ENCODE measurements at regions not wholly inside any gene's neighbourhood (a gene's known extent, or its start where the extent isn't known, plus 50 kb on each side); places are given as distances from the start of the nearest gene placed in this dataset.
A peak's percentile ranks its signal among the peaks of the same experiment; 100 is the strongest.

DNA sequence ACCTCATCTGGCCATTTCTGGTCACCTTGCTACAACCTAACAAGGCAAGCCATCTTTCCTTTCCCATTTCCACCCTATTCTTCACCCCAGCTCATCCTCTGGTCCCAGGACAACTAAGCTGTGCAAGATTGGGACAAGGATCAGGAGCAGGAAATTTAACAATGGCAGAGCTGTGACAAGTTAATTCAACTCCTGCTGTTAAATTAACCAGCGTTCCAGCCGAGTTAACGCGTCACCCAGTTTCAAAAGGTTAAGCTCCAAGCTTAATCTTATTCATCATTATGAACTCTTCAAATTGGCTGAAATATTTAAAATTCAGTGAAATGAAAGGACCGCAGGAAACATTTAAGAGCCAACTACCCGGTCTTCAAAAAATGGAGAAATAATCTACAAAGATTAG lies 231.9 kb downstream of the GRB14 start:
- H3K4me1 Mint-ChIP-seq (ENCODE audit: low read depth, unreplicated experiment), result no peaks in the 10 kb centered on the region
- H3K4me1 ChIP-seq, result peaks cover 7% of the 10 kb centered on the region; the same call in 1 of the 2 replicates
- H3K4me3 ChIP-seq (ENCODE audit: low read depth, low read length), result no peak overlapping the region
- POLR2A ChIA-PET, result no interaction called here
- H3K27ac Mint-ChIP-seq (ENCODE audit: unreplicated experiment), result no peak overlapping the region
- BruUV-seq (replicated peaks), result no TSS peak
- H3K27me3 Mint-ChIP-seq (ENCODE audit: insufficient read depth, unreplicated experiment), result peaks cover 8% of the 10 kb centered on the region
- no peaks in the 10 kb centered on the region for H3K36me3 Mint-ChIP-seq (ENCODE audit: insufficient read depth, unreplicated experiment)
- no peaks in the 10 kb centered on the region for H3K36me3 ChIP-seq (ENCODE audit: control insufficient read depth, insufficient read depth, low read length)
- TF ChIP-seq CTCF (IDR thresholded peaks at IDR 0.05; ENCODE audit: insufficient read depth in 1 of 2, low read depth in 1 of 2, low read length in 1 of 2, severe bottlenecking in 1 of 2, unreplicated experiment in 1 of 2), result no peak
- H3K9me3 ChIP-seq, result no peaks in the 10 kb centered on the region
- H3K27me3 ChIP-seq (replicated peaks; ENCODE audit: control insufficient read depth, insufficient read depth, low read length), result no peaks in the 10 kb centered on the region
- H3K4me3 Mint-ChIP-seq (ENCODE audit: unreplicated experiment), result no peak overlapping the region
- intact Hi-C loops (cut with micrococcal nuclease; ENCODE audit: unreplicated experiment), result no loop called here
- no peak for DNase-seq
- no peaks in the 10 kb centered on the region for H3K9me3 Mint-ChIP-seq (ENCODE audit: unreplicated experiment)
- CTCF ChIA-PET, result no interaction called here

DNA sequence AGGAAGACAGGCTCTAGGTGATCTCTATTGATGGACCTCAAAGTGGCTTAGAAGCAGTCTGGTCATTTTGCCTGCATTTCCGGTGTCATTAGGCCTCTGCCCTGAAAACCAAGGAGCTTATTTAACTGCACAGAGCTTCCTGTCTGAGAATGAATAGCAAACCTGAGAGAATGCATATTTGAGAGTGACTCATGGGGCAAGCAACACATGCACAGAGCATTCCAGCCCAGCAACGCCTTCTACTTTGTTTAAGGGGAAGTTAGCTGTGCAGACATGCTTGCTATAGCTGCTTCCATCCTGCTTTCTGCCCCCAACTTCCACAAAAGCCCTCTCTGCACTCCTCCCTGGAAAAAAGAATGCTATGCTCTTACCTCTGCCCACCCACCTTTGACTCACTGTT lies 232.8 kb downstream of the GRB14 start:
- no peak overlapping the region for H3K4me3 ChIP-seq (ENCODE audit: low read depth, low read length)
- H3K4me1 Mint-ChIP-seq (ENCODE audit: low read depth, unreplicated experiment), result no peaks in the 10 kb centered on the region
- no peak overlapping the region for H3K27ac Mint-ChIP-seq (ENCODE audit: unreplicated experiment)
- BruUV-seq (replicated peaks), result no TSS peak
- POLR2A ChIA-PET, result no interaction called here
- no peaks in the 10 kb centered on the region for H3K27me3 ChIP-seq (replicated peaks; ENCODE audit: control insufficient read depth, insufficient read depth, low read length)
- H3K36me3 ChIP-seq (ENCODE audit: control insufficient read depth, insufficient read depth, low read length), result no peaks in the 10 kb centered on the region
- peaks cover 8% of the 10 kb centered on the region for H3K27me3 Mint-ChIP-seq (ENCODE audit: insufficient read depth, unreplicated experiment)
- H3K4me1 ChIP-seq, result peaks cover 7% of the 10 kb centered on the region; the same call in 1 of the 2 replicates
- H3K4me3 Mint-ChIP-seq (ENCODE audit: unreplicated experiment), result no peak overlapping the region
- intact Hi-C loops (cut with micrococcal nuclease; ENCODE audit: unreplicated experiment), result no loop called here
- H3K9me3 Mint-ChIP-seq (ENCODE audit: unreplicated experiment), result no peaks in the 10 kb centered on the region
- no peak for TF ChIP-seq CTCF (IDR thresholded peaks at IDR 0.05; ENCODE audit: insufficient read depth in 1 of 2, low read depth in 1 of 2, low read length in 1 of 2, severe bottlenecking in 1 of 2, unreplicated experiment in 1 of 2)
- peak in 1 of 2 experiments; percentile 5 for DNase-seq
- H3K36me3 Mint-ChIP-seq (ENCODE audit: insufficient read depth, unreplicated experiment), result no peaks in the 10 kb centered on the region
- CTCF ChIA-PET, result interaction anchor here (1.0 kb wide), 1 partner anchor 42 kb away, joined by 5 read pairs; no protein-coding TSS in a partner anchor
- H3K9me3 ChIP-seq, result no peaks in the 10 kb centered on the region

DNA sequence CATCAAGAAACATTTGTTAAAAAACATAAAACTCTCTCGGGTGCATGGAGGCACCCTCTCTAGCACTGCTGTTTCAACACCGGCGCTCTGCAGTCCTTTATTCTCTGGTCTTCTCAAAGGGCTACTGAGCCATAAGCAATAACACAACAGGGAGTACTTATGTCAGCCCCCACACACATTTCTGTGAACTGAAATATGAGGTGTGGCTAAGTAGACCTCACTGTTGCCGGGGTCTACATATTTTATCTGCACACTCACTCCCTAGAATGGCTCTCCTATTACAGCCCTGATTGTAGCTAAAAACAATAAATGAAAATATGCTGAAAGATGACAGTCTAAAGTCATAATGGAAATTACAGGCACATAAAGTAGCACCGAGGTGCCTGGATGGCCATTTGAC lies 235.1 kb downstream of the GRB14 start:
- ChIA-PET POLR2A (no interaction called here), CTCF (no interaction called here)
- H3K27ac Mint-ChIP-seq (ENCODE audit: unreplicated experiment), result no peak overlapping the region

More for the DNA sequence above, 235.1 kb downstream of the GRB14 start:
- intact Hi-C loops (cut with micrococcal nuclease; ENCODE audit: unreplicated experiment), result no loop called here
- H3K36me3 ChIP-seq (ENCODE audit: control insufficient read depth, insufficient read depth, low read length), result no peaks in the 10 kb centered on the region
- no peaks in the 10 kb centered on the region for H3K9me3 ChIP-seq
- no peak overlapping the region for H3K4me3 ChIP-seq (ENCODE audit: low read depth, low read length)
- H3K27me3 ChIP-seq (replicated peaks; ENCODE audit: control insufficient read depth, insufficient read depth, low read length), result no peaks in the 10 kb centered on the region
- DNase-seq, result no peak
- Mint-ChIP-seq H3K4me1 (ENCODE audit: low read depth, unreplicated experiment) (no peaks in the 10 kb centered on the region), H3K36me3 (ENCODE audit: insufficient read depth, unreplicated experiment) (no peaks in the 10 kb centered on the region), H3K4me3 (ENCODE audit: unreplicated experiment) (no peak overlapping the region), H3K27me3 (ENCODE audit: insufficient read depth, unreplicated experiment) (peaks cover 6% of the 10 kb centered on the region), H3K9me3 (ENCODE audit: unreplicated experiment) (no peaks in the 10 kb centered on the region)
- H3K4me1 ChIP-seq, result peaks cover 7% of the 10 kb centered on the region; the same call in 1 of the 2 replicates
- no peak for TF ChIP-seq CTCF (IDR thresholded peaks at IDR 0.05; ENCODE audit: insufficient read depth in 1 of 2, low read depth in 1 of 2, low read length in 1 of 2, severe bottlenecking in 1 of 2, unreplicated experiment in 1 of 2)
- no TSS peak for BruUV-seq (replicated peaks)

Measured in Caco-2 (cell line).